HCT116 (cell line): ENCODE measurements at regions not wholly inside any gene's neighbourhood (a gene's known extent, or its start where the extent isn't known, plus 50 kb on each side); places are given as distances from the start of the nearest gene placed in this dataset.

ENCODE experiments used
- ATAC-seq: fragments of 200-7000 bp; cut with Tn5 transposase; 2 replicates; pipeline ENCODE4 v1.9.1; 2020; ENCODE audit warnings: mild to moderate bottlenecking, moderate library complexity
- BruUV-seq: library from RNA; stranded (reverse); fragments of 400-500 nt; replicated peaks from 2 replicates; lab custom pipeline; 2021; lab: Mats Ljungman, UMichigan
- CTCF ChIA-PET: fragments of 300-600 bp; sonication (Branson Sonifier 250); formaldehyde crosslinking; loops from one replicate; lab custom pipeline; 2021; ENCODE audit warnings: antibody characterized with exemption; lab: Charles Lee
- POLR2A ChIA-PET: fragments of 300-600, 350-600 bp; sonication (Branson Sonifier 250); formaldehyde crosslinking; loops from one replicate; lab custom pipeline; 2021; ENCODE audit warnings: antibody characterized with exemption; lab: Charles Lee
- RAD21 ChIA-PET, 2 experiments: fragments of 300-600 bp; sonication (Branson Sonifier 250); formaldehyde crosslinking; loops; one replicate each; lab custom pipeline; 2023; ENCODE audit warnings: low total read pairs in 2 of 2; ENCODE audit not compliant: uncharacterized antibody in 2 of 2, unreplicated experiment in 2 of 2, low non-redundant PET in 1 of 2; lab: Charles Lee
- DNase-seq: peaks from one replicate; pipeline ENCODE4 v3.0.0-alpha.2; 2010; ENCODE audit warnings: low read depth, low spot score
- H2AFZ ChIP-seq: fragments of 200-600 bp; shearing (Covaris generic), sonication (generic); 2 replicates; pipeline ENCODE4 v1.6.1; 2017; ENCODE audit warnings: low read depth, mixed run types, mixed read lengths, antibody characterized with exemption, low read length; ENCODE audit not compliant: poor library complexity, severe bottlenecking
- H3K27ac ChIP-seq: 2 replicates; pipeline ENCODE4 v1.5.1; 2012; ENCODE audit warnings: low read depth, low read length
- H3K27me3 ChIP-seq: fragments of 200-600 bp; sonication (generic); 2 replicates; pipeline ENCODE4 v1.6.1; 2016; ENCODE audit warnings: mixed run types, low read length, mixed read lengths; ENCODE audit not compliant: insufficient read depth
- H3K36me3 ChIP-seq, 2 experiments: fragments of 200-500 bp in 1 of 2; fragments of 200-600 bp in 1 of 2; sonication (Bioruptor generic) in 1 of 2; sonication (generic) in 1 of 2; 2 replicates each; pipeline versions ENCODE4 v1.5.1 to v1.6.1; 2014 to 2016; ENCODE audit warnings: low read length in 2 of 2, inconsistent platforms in 1 of 2, mixed read lengths in 1 of 2, mixed run types in 1 of 2; ENCODE audit not compliant: insufficient read depth in 2 of 2, control insufficient read depth in 1 of 2
- H3K4me1 ChIP-seq, 2 experiments: fragments of 200-600 bp in 1 of 2; sonication (generic) in 1 of 2; 2 replicates each; pipeline versions ENCODE4 v1.5.1 to v1.6.1; 2012 to 2017; ENCODE audit warnings: low read length in 2 of 2, inconsistent platforms in 1 of 2, mild to moderate bottlenecking in 1 of 2, mixed read lengths in 1 of 2, mixed run types in 1 of 2, moderate library complexity in 1 of 2; ENCODE audit not compliant: insufficient read depth in 2 of 2, control insufficient read depth in 1 of 2
- H3K4me2 ChIP-seq: fragments of 200-600 bp; sonication (generic); 2 replicates; pipeline ENCODE4 v1.6.1; 2017; ENCODE audit warnings: mixed run types, low read length, mixed read lengths
- H3K4me3 ChIP-seq, 2 experiments: fragments of 200-600 bp in 1 of 2; sonication (generic) in 1 of 2; replicated peaks in 1 of 2; 2 replicates each; pipeline ENCODE4 v1.5.1; 2011 to 2016; ENCODE audit warnings: low read length in 2 of 2, control low read depth in 1 of 2, low read depth in 1 of 2, mild to moderate bottlenecking in 1 of 2, mixed read lengths in 1 of 2, mixed run types in 1 of 2
- H3K79me2 ChIP-seq: fragments of 200-600 bp; sonication (generic); 2 replicates; pipeline ENCODE4 v1.6.1; 2017; ENCODE audit warnings: mild to moderate bottlenecking, mixed run types, low read length, moderate library complexity, mixed read lengths; ENCODE audit not compliant: insufficient read depth
- H3K9ac ChIP-seq: fragments of 200-600 bp; sonication (generic); 2 replicates; pipeline ENCODE4 v1.6.1; 2016; ENCODE audit warnings: low read length, mixed read lengths
- H3K9me2 ChIP-seq: fragments of 200-600 bp; sonication (generic), shearing (Covaris generic); 2 replicates; pipeline ENCODE4 v1.6.1; 2017; ENCODE audit warnings: mixed run types, mild to moderate bottlenecking, moderate library complexity; ENCODE audit not compliant: insufficient read depth
- H3K9me3 ChIP-seq, 2 experiments: fragments of 200-500 bp in 1 of 2; fragments of 200-600 bp in 1 of 2; sonication (Bioruptor generic) in 1 of 2; sonication (generic) in 1 of 2; 2 replicates each; pipeline ENCODE4 v1.6.1; 2014 to 2017; ENCODE audit warnings: low read length in 2 of 2, mixed read lengths in 2 of 2, inconsistent platforms in 1 of 2, low read depth in 1 of 2, mild to moderate bottlenecking in 1 of 2, mixed run types in 1 of 2, moderate library complexity in 1 of 2; ENCODE audit not compliant: control insufficient read depth in 1 of 2, insufficient read depth in 1 of 2
- H4K20me1 ChIP-seq: fragments of 200-600 bp; sonication (generic), shearing (Covaris generic); 2 replicates; pipeline ENCODE4 v1.6.1; 2017; ENCODE audit warnings: mixed run types, mild to moderate bottlenecking, moderate library complexity; ENCODE audit not compliant: insufficient read depth
- CTCF ChIP-seq, 3 experiments: fragments of 200-600 bp in 1 of 3; sonication (generic) in 1 of 3; IDR thresholded peaks in 2 of 3; conservative IDR thresholded peaks in 1 of 3; 2 replicates each; pipeline ENCODE4 v1.5.1; 2012 to 2017; ENCODE audit warnings: low read depth in 2 of 3, low read length in 2 of 3, antibody characterized with exemption in 1 of 3, borderline replicate concordance in 1 of 3, control low read depth in 1 of 3, mild to moderate bottlenecking in 1 of 3, mixed read lengths in 1 of 3, mixed run types in 1 of 3, moderate library complexity in 1 of 3; ENCODE audit not compliant: insufficient read depth in 1 of 3
- ELF1 ChIP-seq: IDR thresholded peaks from 2 replicates; pipeline ENCODE4 v1.6.1; 2012; ENCODE audit warnings: low read depth, borderline replicate concordance
- EZH2 ChIP-seq: fragments of 200-600 bp; sonication (generic); IDR thresholded peaks from 2 replicates; pipeline ENCODE4 v1.6.1; 2017; ENCODE audit warnings: antibody characterized with exemption, mixed run types
- EZH2phosphoT487 ChIP-seq: fragments of 200-600 bp; IDR thresholded peaks from 2 replicates; pipeline ENCODE4 v1.6.1; 2018; ENCODE audit warnings: antibody characterized with exemption, borderline replicate concordance
- FOSL1 ChIP-seq: IDR thresholded peaks from 2 replicates; pipeline ENCODE4 v1.6.1; 2012; ENCODE audit warnings: low read depth
- JUND ChIP-seq: IDR thresholded peaks from 2 replicates; pipeline ENCODE4 v1.6.1; 2012
- POLR2A ChIP-seq: IDR thresholded peaks from 2 replicates; pipeline ENCODE4 v1.7.0; 2011; ENCODE audit warnings: borderline replicate concordance; ENCODE audit not compliant: insufficient read depth, insufficient read length; ENCODE audit errors: extremely low read depth
- POLR2AphosphoS5 ChIP-seq: IDR thresholded peaks from 2 replicates; pipeline ENCODE4 v1.6.1; 2011; ENCODE audit warnings: mild to moderate bottlenecking, low read depth, low read length, moderate library complexity
- SP1 ChIP-seq: IDR thresholded peaks from 2 replicates; pipeline ENCODE4 v1.6.1; 2012; ENCODE audit warnings: low read depth
- intact Hi-C: fragments of 100-400 bp; cut with micrococcal nuclease; formaldehyde crosslinking; loops from 2 replicates; pipeline ENCODE4 v1.10.0; 2022
- TF ChIP-seq, protein P1 (sequence below): IDR thresholded peaks from 2 replicates; pipeline ENCODE4 v1.6.1; 2012
- TF ChIP-seq, protein P2 (sequence below): IDR thresholded peaks from 2 replicates; pipeline ENCODE4 v1.6.1; 2012

DNA sequence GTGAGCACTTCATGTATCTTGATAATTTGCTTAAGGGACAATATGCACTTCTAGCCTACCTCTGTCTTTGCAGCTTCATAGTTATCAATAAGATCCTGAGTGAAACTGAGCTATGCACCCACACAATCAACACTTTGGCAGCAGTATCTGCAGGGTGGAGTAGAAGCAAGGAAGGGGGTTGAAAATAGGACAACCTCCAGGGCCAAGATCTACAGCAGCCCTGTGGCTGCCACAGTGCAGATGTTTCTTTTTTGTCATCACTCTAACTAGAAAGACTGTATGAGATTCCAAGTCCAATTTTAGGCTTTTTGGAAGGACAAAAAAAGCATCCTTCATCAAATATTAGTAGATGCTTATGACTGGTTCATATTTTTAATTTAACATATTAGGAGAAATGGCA lies 336.1 kb upstream of the CITED2 start:
- TF ChIP-seq EZH2: no peak
- TF ChIP-seq POLR2A: no peak
- no peak for TF ChIP-seq CTCF (IDR thresholded peaks at IDR 0.05 in 2 of 3, conservative IDR thresholded peaks at IDR 0.05 in 1 of 3; ENCODE audit: borderline replicate concordance in 1 of 3, insufficient read depth in 1 of 3, low read depth in 2 of 3, low read length in 2 of 3)
- TF ChIP-seq FOSL1: no peak
- TF ChIP-seq, protein P1, sequence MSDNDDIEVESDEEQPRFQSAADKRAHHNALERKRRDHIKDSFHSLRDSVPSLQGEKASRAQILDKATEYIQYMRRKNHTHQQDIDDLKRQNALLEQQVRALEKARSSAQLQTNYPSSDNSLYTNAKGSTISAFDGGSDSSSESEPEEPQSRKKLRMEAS: no peak
- TF ChIP-seq SP1: no peak
- H2AFZ ChIP-seq: no peak overlapping the region
- no TSS peak for BruUV-seq
- intact Hi-C loops: no loop called here
- ChIA-PET POLR2A (no interaction called here), RAD21 (no interaction called here), CTCF (no interaction called here)
- no peak overlapping the region for H3K4me3 ChIP-seq
- ATAC-seq (no peak), DNase-seq (no peak)
- H3K27ac ChIP-seq: no peak overlapping the region
- no peaks in the 10 kb centered on the region for H3K36me3 ChIP-seq
- peaks cover 0 to 14% of the 10 kb centered on the region in 2 experiments; a peak in 2 of 4 replicates for H3K4me1 ChIP-seq
- no peak overlapping the region for H3K9ac ChIP-seq
- H3K9me2 ChIP-seq: no peaks in the 10 kb centered on the region
- H3K79me2 ChIP-seq: no peaks in the 10 kb centered on the region
- no peak overlapping the region for H3K4me2 ChIP-seq
- H3K27me3 ChIP-seq: no peaks in the 10 kb centered on the region
- H4K20me1 ChIP-seq: no peaks in the 10 kb centered on the region
- H3K9me3 ChIP-seq: no peaks in the 10 kb centered on the region

DNA sequence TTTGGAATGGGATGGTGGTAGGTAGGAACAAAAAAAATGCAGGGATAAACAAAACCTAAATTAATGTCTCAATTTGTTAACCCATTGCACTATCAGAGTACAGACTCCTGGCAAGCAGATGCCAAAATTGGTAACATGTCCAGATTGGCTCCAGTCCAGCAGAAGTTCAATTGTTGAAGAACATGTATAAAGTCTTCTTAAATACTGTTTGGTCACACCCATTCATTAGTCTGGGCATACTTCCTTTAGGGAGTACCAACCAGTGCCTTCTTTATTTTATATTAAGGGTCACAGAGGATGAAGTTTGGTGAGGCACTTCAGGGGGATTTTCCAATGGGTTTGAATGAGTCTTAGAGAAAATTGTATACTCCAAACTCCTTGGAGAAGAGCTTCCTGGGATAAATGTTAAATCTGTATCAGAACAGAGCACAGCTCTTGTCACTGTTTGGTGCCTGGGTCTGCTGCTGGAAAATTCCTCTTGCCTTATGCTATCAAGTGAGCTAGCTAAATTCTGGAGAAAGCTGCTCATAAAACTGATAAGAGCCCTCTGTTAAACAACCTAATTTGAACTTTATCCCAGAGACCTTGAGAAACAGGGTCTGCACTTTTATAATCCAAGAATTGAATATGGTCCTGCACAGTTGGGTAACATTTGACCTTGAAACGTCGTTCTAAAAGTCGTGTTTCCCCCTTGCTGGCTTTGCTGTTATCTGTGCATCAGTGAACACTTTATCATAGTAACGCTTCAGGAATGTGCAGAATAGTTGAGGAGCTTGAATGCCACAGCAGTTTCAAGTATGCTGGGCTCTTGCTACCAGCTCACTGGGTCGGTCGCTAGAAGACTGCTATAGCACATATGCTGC lies 334.1 kb upstream of the CITED2 start:
- Histone ChIP-seq H3K9ac (no peak overlapping the region), H3K4me1 (peaks cover 0 to 14% of the 10 kb centered on the region in 2 experiments; a peak in 2 of 4 replicates), H4K20me1 (no peaks in the 10 kb centered on the region), H3K79me2 (no peaks in the 10 kb centered on the region), H3K27me3 (no peaks in the 10 kb centered on the region), H3K4me2 (peak overlapping the region; percentile 29), H3K27ac (no peak overlapping the region), H3K4me3 (no peak overlapping the region), H3K9me3 (no peaks in the 10 kb centered on the region), H3K9me2 (no peaks in the 10 kb centered on the region), H3K36me3 (no peaks in the 10 kb centered on the region), H2AFZ (no peak overlapping the region)
- ChIA-PET POLR2A (no interaction called here), CTCF (no interaction called here), RAD21 (no interaction called here)
- BruUV-seq: no TSS peak
- no peak for TF ChIP-seq EZH2phosphoT487
- no peak for TF ChIP-seq POLR2A
- TF ChIP-seq ELF1: no peak
- no peak for TF ChIP-seq POLR2AphosphoS5
- TF ChIP-seq JUND: no peak
- no peak for TF ChIP-seq CTCF (IDR thresholded peaks at IDR 0.05 in 2 of 3, conservative IDR thresholded peaks at IDR 0.05 in 1 of 3; ENCODE audit: borderline replicate concordance in 1 of 3, insufficient read depth in 1 of 3, low read depth in 2 of 3, low read length in 2 of 3)
- TF ChIP-seq, protein P2, sequence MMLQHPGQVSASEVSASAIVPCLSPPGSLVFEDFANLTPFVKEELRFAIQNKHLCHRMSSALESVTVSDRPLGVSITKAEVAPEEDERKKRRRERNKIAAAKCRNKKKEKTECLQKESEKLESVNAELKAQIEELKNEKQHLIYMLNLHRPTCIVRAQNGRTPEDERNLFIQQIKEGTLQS: no peak
- intact Hi-C loops: no loop called here
- DNase-seq: no peak
- no peak for ATAC-seq
